SK-N-SH treated with all-trans-retinoic acid at 6 μM for 48 hours (cell line): ENCODE measurements at regions not wholly inside any gene's neighbourhood (a gene's known extent, or its start where the extent isn't known, plus 50 kb on each side); places are given as distances from the start of the nearest gene placed in this dataset.
"Not testable (repeated sequence)": the region's sequence is repeated elsewhere in the genome, so short reads cannot be mapped to it uniquely, and the experiment has no call there.

Experiments used
- ATAC-seq: fragments of 200-7000 bp; cut with Tn5 transposase; 3 replicates; pipeline ENCODE4 v1.9.1; 2020; ENCODE audit warnings: mild to moderate bottlenecking, moderate library complexity
- ARNTL ChIP-seq: fragments of 450-650 bp; formaldehyde crosslinking; IDR thresholded peaks from 2 replicates; pipeline ENCODE4 v1.5.0; 2020; ENCODE audit warnings: low read depth, mild to moderate bottlenecking, moderate library complexity, borderline replicate concordance
- BACH2 ChIP-seq: fragments of 250-450 bp; sonication (Bioruptor Pico); IDR thresholded peaks from 2 replicates; pipeline ENCODE4 v1.9.0; 2021; ENCODE audit warnings: mild to moderate bottlenecking, borderline replicate concordance
- CREB5 ChIP-seq: fragments of 250-450 bp; sonication (Bioruptor Pico); IDR thresholded peaks from 2 replicates; pipeline ENCODE4 v1.5.1; 2020; ENCODE audit warnings: low read depth, mild to moderate bottlenecking, moderate library complexity
- CSDC2 ChIP-seq: fragments of 250-450 bp; sonication (Bioruptor Pico); IDR thresholded peaks from 2 replicates; pipeline ENCODE4 v1.5.0; 2020; ENCODE audit warnings: mild to moderate bottlenecking, moderate library complexity
- CSRNP3 ChIP-seq: fragments of 250-450 bp; sonication (Bioruptor Pico); IDR thresholded peaks from 2 replicates; pipeline ENCODE4 v1.5.1; 2021; ENCODE audit warnings: mild to moderate bottlenecking, moderate library complexity
- ESRRG ChIP-seq: fragments of 250-450 bp; sonication (Bioruptor Pico); IDR thresholded peaks from 2 replicates; pipeline ENCODE4 v1.6.1; 2021; ENCODE audit warnings: mild to moderate bottlenecking
- GLIS3 ChIP-seq: fragments of 250-450 bp; sonication (Bioruptor Pico); IDR thresholded peaks from 2 replicates; pipeline ENCODE4 v1.5.0; 2020; ENCODE audit warnings: mild to moderate bottlenecking, moderate library complexity
- ISL1 ChIP-seq: fragments of 250-450 bp; sonication (Bioruptor Pico); IDR thresholded peaks from 2 replicates; pipeline ENCODE4 v2.1.2; 2022; ENCODE audit warnings: mild to moderate bottlenecking, moderate library complexity
- OSR1 ChIP-seq: fragments of 250-450 bp; sonication (Bioruptor Pico); IDR thresholded peaks from 2 replicates; pipeline ENCODE4 v1.8.0; 2022; ENCODE audit warnings: moderate library complexity, mild to moderate bottlenecking, inconsistent platforms
- POU6F1 ChIP-seq: fragments of 250-450 bp; sonication (Bioruptor Pico); IDR thresholded peaks from 2 replicates; pipeline ENCODE4 v1.8.0; 2021; ENCODE audit warnings: low read depth, mild to moderate bottlenecking, moderate library complexity, borderline replicate concordance
- PPARA ChIP-seq: fragments of 250-450 bp; sonication (Bioruptor Pico); IDR thresholded peaks from 2 replicates; pipeline ENCODE4 v1.5.0; 2020; ENCODE audit warnings: mild to moderate bottlenecking, borderline replicate concordance
- RARB ChIP-seq: fragments of 250-450 bp; sonication (Bioruptor Pico); IDR thresholded peaks from 2 replicates; pipeline ENCODE4 v1.8.0; 2021; ENCODE audit warnings: mild to moderate bottlenecking, moderate library complexity
- SNAI2 ChIP-seq: fragments of 250-450 bp; sonication (Bioruptor Pico); IDR thresholded peaks from 2 replicates; pipeline ENCODE4 v1.5.0; 2020; ENCODE audit warnings: mild to moderate bottlenecking, moderate library complexity
- TCF4 ChIP-seq: fragments of 250-450 bp; sonication (Bioruptor Pico); IDR thresholded peaks from 2 replicates; pipeline ENCODE4 v1.8.0; 2021; ENCODE audit warnings: mild to moderate bottlenecking, moderate library complexity, borderline replicate concordance
- TOX ChIP-seq: fragments of 250-450 bp; sonication (Bioruptor Pico); IDR thresholded peaks from 2 replicates; pipeline ENCODE4 v1.8.0; 2021; ENCODE audit warnings: mild to moderate bottlenecking, moderate library complexity, borderline replicate concordance
- TSHZ2 ChIP-seq: fragments of 250-450 bp; sonication (Bioruptor Pico); IDR thresholded peaks from 2 replicates; pipeline ENCODE4 v1.5.0; 2020; ENCODE audit warnings: mild to moderate bottlenecking, moderate library complexity
- ZC3H10 ChIP-seq: fragments of 250-450 bp; sonication (Bioruptor Pico); IDR thresholded peaks from 2 replicates; pipeline ENCODE4 v1.5.1; 2021; ENCODE audit warnings: mild to moderate bottlenecking, moderate library complexity
- ZFP3 ChIP-seq: fragments of 250-450 bp; sonication (Bioruptor Pico); IDR thresholded peaks from 2 replicates; pipeline ENCODE4 v1.5.0; 2020; ENCODE audit warnings: mild to moderate bottlenecking, moderate library complexity
- ZFP30 ChIP-seq: fragments of 450-650 bp; formaldehyde crosslinking; IDR thresholded peaks from 2 replicates; pipeline ENCODE4 v1.5.0; 2022; ENCODE audit warnings: mild to moderate bottlenecking, moderate library complexity
- ZNF565 ChIP-seq: fragments of 450-650 bp; formaldehyde crosslinking; conservative IDR thresholded peaks from 2 replicates; pipeline ENCODE4 v1.5.0; 2020; ENCODE audit warnings: low read depth, mild to moderate bottlenecking, moderate library complexity
- ZNF70 ChIP-seq: fragments of 450-650 bp; formaldehyde crosslinking; IDR thresholded peaks from 2 replicates; pipeline ENCODE4 v1.5.0; 2020; ENCODE audit warnings: mild to moderate bottlenecking, moderate library complexity
- ZNF8 ChIP-seq: fragments of 450-650 bp; formaldehyde crosslinking; IDR thresholded peaks from 2 replicates; pipeline ENCODE4 v1.5.0; 2020; ENCODE audit warnings: mild to moderate bottlenecking, moderate library complexity

- no peak for ATAC-seq
- TF ChIP-seq OSR1 = no peak
- no peak for TF ChIP-seq POU6F1 (CRISPR knock-in tag)
- no peak for TF ChIP-seq ESRRG (CRISPR knock-in tag)
- no peak for TF ChIP-seq ZNF70 (CRISPR knock-in tag)
- no peak for TF ChIP-seq PPARA
- TF ChIP-seq ZC3H10 (CRISPR knock-in tag) = no peak
Measured at GRCh38 chr11:97087419-97087818, 697.6 kb downstream of the JRKL start.

- TF ChIP-seq CSDC2 (CRISPR knock-in tag) (no peak), CREB5 (CRISPR knock-in tag) (no peak), ZNF8 (no peak), ZFP3 (CRISPR knock-in tag) (no peak), GLIS3 (no peak), ARNTL (CRISPR knock-in tag) (no peak), BACH2 (CRISPR knock-in tag) (no peak), TOX (CRISPR knock-in tag) (no peak), ZFP30 (no peak), CSRNP3 (CRISPR knock-in tag) (no peak)
- no peak for ATAC-seq
Measured at GRCh38 chr11:97092823-97093222, 703.0 kb downstream of the JRKL start.

- ATAC-seq = not testable (repeated sequence)
Measured at GRCh38 chr11:97102180-97102579, 712.4 kb downstream of the JRKL start.

GRCh38 chr11:97107604-97108003, 717.8 kb downstream of the JRKL start:
- TF ChIP-seq OSR1 (no peak), ZNF565 (CRISPR knock-in tag) (no peak), CREB5 (CRISPR knock-in tag) (no peak), CSDC2 (CRISPR knock-in tag) (no peak), ZFP3 (CRISPR knock-in tag) (no peak), PPARA (no peak)
- no peak for ATAC-seq

GRCh38 chr11:97109078-97109477, 719.3 kb downstream of the JRKL start:
- no peak for ATAC-seq
- TF ChIP-seq POU6F1 (CRISPR knock-in tag) = no peak
- no peak for TF ChIP-seq OSR1
- no peak for TF ChIP-seq RARB
- TF ChIP-seq CSDC2 (CRISPR knock-in tag) = no peak
- no peak for TF ChIP-seq TOX (CRISPR knock-in tag)
- no peak for TF ChIP-seq ZNF8
- TF ChIP-seq CREB5 (CRISPR knock-in tag) = no peak
- no peak for TF ChIP-seq ISL1
- TF ChIP-seq ZNF70 (CRISPR knock-in tag) = no peak
- TF ChIP-seq GLIS3 = no peak
- no peak for TF ChIP-seq SNAI2 (CRISPR knock-in tag)
- TF ChIP-seq ZFP30 = no peak
- no peak for TF ChIP-seq TCF4
- no peak for TF ChIP-seq ESRRG (CRISPR knock-in tag)
- TF ChIP-seq TSHZ2 (CRISPR knock-in tag) = no peak
- TF ChIP-seq ARNTL (CRISPR knock-in tag) = no peak
- no peak for TF ChIP-seq PPARA
- TF ChIP-seq, all 23 proteins: peak for 0
